ENCODE measurements at regions not wholly inside any gene's neighbourhood (a gene's known extent, or its start where the extent isn't known, plus 50 kb on each side); places are given as distances from the start of the nearest gene placed in this dataset.

DNA sequence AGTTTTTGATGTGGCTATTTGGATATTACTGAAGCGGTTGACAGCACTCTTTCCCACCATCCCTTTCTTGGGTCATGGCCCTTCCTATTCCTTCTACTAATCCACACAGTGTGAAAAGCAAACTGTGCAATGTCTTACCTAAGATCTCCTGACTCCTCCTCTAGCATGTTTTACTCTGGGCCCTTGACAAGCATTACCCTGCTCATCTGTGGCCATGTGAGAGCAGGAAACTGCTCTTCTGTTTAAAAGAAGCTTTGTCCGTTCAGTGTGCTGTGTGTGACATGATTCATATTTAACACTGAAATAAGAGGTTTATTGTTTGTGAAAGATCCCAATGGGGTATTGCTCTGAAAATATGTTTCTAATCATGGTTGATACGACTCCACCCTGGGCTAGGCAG lies 1022.5 kb downstream of the AACS start:
- ATAC-seq (no peak), DNase-seq (no peak)
- Histone ChIP-seq H3K4me3 (no peak overlapping the region), H3K27me3 (no peaks in the 10 kb centered on the region), H3K9me3 (peaks cover 0 to 12% (median 0%) of the 10 kb centered on the region in 12 donors), H3K36me3 (no peaks in the 10 kb centered on the region), H3K4me1 (no peaks in the 10 kb centered on the region), H3K27ac (no peak overlapping the region)
- TF ChIP-seq, protein P1, sequence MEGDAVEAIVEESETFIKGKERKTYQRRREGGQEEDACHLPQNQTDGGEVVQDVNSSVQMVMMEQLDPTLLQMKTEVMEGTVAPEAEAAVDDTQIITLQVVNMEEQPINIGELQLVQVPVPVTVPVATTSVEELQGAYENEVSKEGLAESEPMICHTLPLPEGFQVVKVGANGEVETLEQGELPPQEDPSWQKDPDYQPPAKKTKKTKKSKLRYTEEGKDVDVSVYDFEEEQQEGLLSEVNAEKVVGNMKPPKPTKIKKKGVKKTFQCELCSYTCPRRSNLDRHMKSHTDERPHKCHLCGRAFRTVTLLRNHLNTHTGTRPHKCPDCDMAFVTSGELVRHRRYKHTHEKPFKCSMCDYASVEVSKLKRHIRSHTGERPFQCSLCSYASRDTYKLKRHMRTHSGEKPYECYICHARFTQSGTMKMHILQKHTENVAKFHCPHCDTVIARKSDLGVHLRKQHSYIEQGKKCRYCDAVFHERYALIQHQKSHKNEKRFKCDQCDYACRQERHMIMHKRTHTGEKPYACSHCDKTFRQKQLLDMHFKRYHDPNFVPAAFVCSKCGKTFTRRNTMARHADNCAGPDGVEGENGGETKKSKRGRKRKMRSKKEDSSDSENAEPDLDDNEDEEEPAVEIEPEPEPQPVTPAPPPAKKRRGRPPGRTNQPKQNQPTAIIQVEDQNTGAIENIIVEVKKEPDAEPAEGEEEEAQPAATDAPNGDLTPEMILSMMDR (IDR thresholded peaks at IDR 0.05), result no peak
- TF ChIP-seq POLR2A (IDR thresholded peaks at IDR 0.05), result no peak
- intact Hi-C loops (cut with DNase I), result no loop called here
- 56 to 64% (median 62%) methylated on average over 3 of the region's 3 CpGs for WGBS, 4 donors

DNA sequence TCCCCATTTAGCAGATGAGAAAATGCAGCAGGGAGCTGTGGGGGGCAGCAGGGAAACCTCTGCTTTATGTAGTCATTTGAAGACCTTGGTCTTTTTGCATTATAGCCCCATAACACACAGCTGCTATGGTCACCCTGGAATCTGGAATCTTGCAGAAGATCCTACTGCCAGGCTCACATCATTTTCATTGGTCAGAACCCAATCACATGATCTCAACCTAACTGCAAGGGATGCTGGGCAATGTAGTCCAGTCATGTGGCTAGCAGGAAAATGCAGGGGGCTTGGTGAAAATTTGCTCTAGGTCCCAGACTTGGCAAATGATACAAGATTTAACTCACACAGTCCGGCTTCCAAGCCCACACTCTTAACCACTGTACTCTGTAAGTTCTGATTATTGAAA lies 1028.7 kb downstream of the AACS start:
- 71 to 79% (median 75%) methylated on average over 1 of the region's 1 CpG for WGBS, 4 donors
- DNase-seq (no peak), ATAC-seq (no peak)
- Histone ChIP-seq H3K9me3 (peaks cover 0 to 9% (median 0%) of the 10 kb centered on the region in 12 donors), H3K4me3 (no peak overlapping the region), H3K27me3 (no peaks in the 10 kb centered on the region), H3K4me1 (no peaks in the 10 kb centered on the region), H3K36me3 (no peaks in the 10 kb centered on the region), H3K27ac (no peak overlapping the region)
- intact Hi-C loops (cut with DNase I), result no loop called here
- TF ChIP-seq POLR2A (IDR thresholded peaks at IDR 0.05), result no peak
- TF ChIP-seq, protein P1 (IDR thresholded peaks at IDR 0.05), result no peak

DNA sequence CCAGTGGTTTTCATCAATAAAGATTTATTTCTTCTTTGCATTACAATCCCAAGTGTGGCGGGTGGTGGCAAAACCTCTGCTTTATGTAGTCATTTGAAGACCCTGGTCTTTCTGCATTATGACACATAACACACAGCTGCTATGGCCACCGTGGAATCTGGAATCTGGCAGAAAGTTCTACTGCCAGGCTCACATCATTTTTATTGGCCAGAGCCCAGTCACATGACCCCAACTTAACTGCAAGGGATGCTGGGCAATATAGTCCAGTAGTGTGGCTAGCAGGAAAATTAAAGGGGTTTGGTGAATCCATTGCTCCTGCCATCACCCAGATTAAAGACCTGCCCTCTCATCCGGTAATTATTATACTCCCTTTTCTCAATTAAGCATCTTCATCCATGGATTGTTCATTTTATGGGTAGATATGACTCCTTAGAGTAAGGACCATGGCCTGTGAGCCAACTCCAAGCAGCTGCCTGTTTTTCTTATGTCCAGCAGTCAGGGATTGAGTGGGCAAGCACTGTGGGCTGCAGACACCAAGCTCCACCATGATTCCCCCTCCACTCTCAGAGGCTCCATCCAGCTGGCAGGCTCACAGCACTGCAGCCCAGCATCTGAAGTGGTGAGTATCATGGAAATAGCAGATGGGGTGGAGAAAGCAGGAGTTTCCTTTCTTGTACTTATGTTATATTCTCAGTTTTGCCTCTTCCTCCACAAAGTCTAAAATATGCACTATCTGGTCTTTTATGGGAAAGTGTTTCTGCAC lies 1030.7 kb downstream of the AACS start:
- ATAC-seq (no peak), DNase-seq (no peak)
- Histone ChIP-seq H3K27me3 (no peaks in the 10 kb centered on the region), H3K9me3 (peaks cover 0 to 2% (median 0%) of the 10 kb centered on the region in 12 donors), H3K4me1 (no peaks in the 10 kb centered on the region), H3K27ac (no peak overlapping the region), H3K4me3 (no peak overlapping the region), H3K36me3 (no peaks in the 10 kb centered on the region)
- intact Hi-C loops (cut with DNase I), result no loop called here
- 68 to 73% (median 72%) methylated on average over 3 of the region's 3 CpGs for WGBS, 4 donors
- no peak for TF ChIP-seq POLR2A (IDR thresholded peaks at IDR 0.05)
- TF ChIP-seq, protein P1 (IDR thresholded peaks at IDR 0.05), result no peak

DNA sequence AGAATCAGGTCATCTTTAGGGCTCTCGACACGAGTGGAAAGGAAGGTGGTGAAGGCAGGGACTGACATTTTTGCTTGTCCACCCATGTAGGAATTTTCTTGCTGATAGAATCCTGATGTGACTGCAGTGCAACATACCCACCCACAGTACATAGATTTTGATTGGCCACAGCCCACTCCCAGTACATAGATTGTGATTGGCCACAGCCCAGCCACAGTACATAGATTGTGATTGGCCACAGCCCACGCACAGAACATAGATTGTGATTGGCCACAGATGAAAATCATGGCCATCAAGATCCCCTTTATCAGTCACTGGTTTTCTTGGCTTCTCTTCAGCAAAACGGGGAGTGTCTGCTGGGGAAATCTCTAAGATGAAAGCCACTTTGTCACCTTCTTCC lies 1041.5 kb downstream of the AACS start:
- H3K4me3 ChIP-seq, result no peak overlapping the region
- WGBS, 4 donors, result 53 to 63% (median 58%) methylated on average over 4 of the region's 4 CpGs
- intact Hi-C loops (cut with DNase I), result no loop called here

More for the DNA sequence above, 1041.5 kb downstream of the AACS start:
- Histone ChIP-seq H3K4me1 (no peaks in the 10 kb centered on the region), H3K27me3 (peaks cover 0 to 14% (median 0%) of the 10 kb centered on the region in 9 donors), H3K27ac (no peak overlapping the region), H3K36me3 (no peaks in the 10 kb centered on the region), H3K9me3 (no peaks in the 10 kb centered on the region)
- TF ChIP-seq POLR2A (IDR thresholded peaks at IDR 0.05), result no peak
- TF ChIP-seq, protein P1 (IDR thresholded peaks at IDR 0.05), result no peak
- no peak for DNase-seq
- ATAC-seq, result no peak

All from heart left ventricle (tissue), 16 donors.